C4-2B (cell line): ENCODE measurements at regions not wholly inside any gene's neighbourhood (a gene's known extent, or its start where the extent isn't known, plus 50 kb on each side); places are given as distances from the start of the nearest gene placed in this dataset.

Source experiments
- CTCF ChIP-seq: fragments of 450-650 bp; conservative IDR thresholded peaks from 2 replicates; pipeline ENCODE4 v1.5.1; 2017; ENCODE audit warnings: mild to moderate bottlenecking
- ZFX ChIP-seq: fragments of 450-650 bp; IDR thresholded peaks from 2 replicates; pipeline ENCODE4 v1.6.1; 2017

GRCh38 chr4:8774071-8774470 is 97.6 kb downstream of the HMX1 start:
- TF ChIP-seq CTCF (no peak), ZFX (no peak)
